ENCODE measurements at regions not wholly inside any gene's neighbourhood (a gene's known extent, or its start where the extent isn't known, plus 50 kb on each side); places are given as distances from the start of the nearest gene placed in this dataset.

- no peak for DNase-seq (ENCODE audit: low read depth)
- H3K4me3 ChIP-seq (ENCODE audit: low read length), result no peak overlapping the region
- no peak for TF ChIP-seq CTCF (conservative IDR thresholded peaks at IDR 0.05; ENCODE audit: low read length)
These were observed 369.1 kb downstream of the EIPR1 start for GRCh38 chr2:3008561-3008960.

- H3K4me3 ChIP-seq (ENCODE audit: low read length), result no peak overlapping the region
- TF ChIP-seq CTCF (conservative IDR thresholded peaks at IDR 0.05; ENCODE audit: low read length), result no peak
- DNase-seq (ENCODE audit: low read depth), result no peak
These were observed 370.5 kb downstream of the EIPR1 start for GRCh38 chr2:3007135-3007534.

- no peak for TF ChIP-seq CTCF (conservative IDR thresholded peaks at IDR 0.05; ENCODE audit: low read length)
- H3K4me3 ChIP-seq (ENCODE audit: low read length), result no peak overlapping the region
- DNase-seq (ENCODE audit: low read depth), result no peak
These were observed 371.6 kb downstream of the EIPR1 start for GRCh38 chr2:3005859-3006501.

- TF ChIP-seq CTCF (conservative IDR thresholded peaks at IDR 0.05; ENCODE audit: low read length), result peak; percentile 30; the same call in 1 of the 2 replicates
- no peak overlapping the region for H3K4me3 ChIP-seq (ENCODE audit: low read length)
- DNase-seq (ENCODE audit: low read depth), result peak; percentile 15
These were observed 375.7 kb downstream of the EIPR1 start for GRCh38 chr2:3001615-3002560.

- H3K4me3 ChIP-seq (ENCODE audit: low read length), result no peak overlapping the region
- no peak for TF ChIP-seq CTCF (conservative IDR thresholded peaks at IDR 0.05; ENCODE audit: low read length)
- DNase-seq (ENCODE audit: low read depth), result no peak
These were observed 376.6 kb downstream of the EIPR1 start for GRCh38 chr2:3000968-3001367.

GRCh38 chr2:3000125-3000524 lies 377.5 kb downstream of the EIPR1 start:
- no peak overlapping the region for H3K4me3 ChIP-seq (ENCODE audit: low read length)
- no peak for TF ChIP-seq CTCF (conservative IDR thresholded peaks at IDR 0.05; ENCODE audit: low read length)
- DNase-seq (ENCODE audit: low read depth), result no peak

- no peak for DNase-seq (ENCODE audit: low read depth)
- no peak overlapping the region for H3K4me3 ChIP-seq (ENCODE audit: low read length)
- TF ChIP-seq CTCF (conservative IDR thresholded peaks at IDR 0.05; ENCODE audit: low read length), result no peak
These were observed 378.6 kb downstream of the EIPR1 start for GRCh38 chr2:2998971-2999370.

Data from AG10803 (cell line).